Ishikawa (cell line): ENCODE measurements at regions not wholly inside any gene's neighbourhood (a gene's known extent, or its start where the extent isn't known, plus 50 kb on each side); places are given as distances from the start of the nearest gene placed in this dataset.

Source experiments
- EGR1 ChIP-seq: IDR thresholded peaks from 2 replicates; pipeline ENCODE4 v1.6.1; 2012
- EP300 ChIP-seq: IDR thresholded peaks from 2 replicates; pipeline ENCODE4 v1.6.1; 2012; ENCODE audit warnings: borderline replicate concordance
- NFIC ChIP-seq: IDR thresholded peaks from 2 replicates; pipeline ENCODE4 v1.6.1; 2012
- RAD21 ChIP-seq: IDR thresholded peaks from 2 replicates; pipeline ENCODE4 v1.6.1; 2012; ENCODE audit warnings: low read depth
- REST ChIP-seq: IDR thresholded peaks from 2 replicates; pipeline ENCODE4 v1.6.1; 2012; ENCODE audit warnings: low read depth, mild to moderate bottlenecking
- ZBTB7A ChIP-seq: IDR thresholded peaks from 2 replicates; pipeline ENCODE4 v1.6.1; 2012; ENCODE audit warnings: low read depth

DNA sequence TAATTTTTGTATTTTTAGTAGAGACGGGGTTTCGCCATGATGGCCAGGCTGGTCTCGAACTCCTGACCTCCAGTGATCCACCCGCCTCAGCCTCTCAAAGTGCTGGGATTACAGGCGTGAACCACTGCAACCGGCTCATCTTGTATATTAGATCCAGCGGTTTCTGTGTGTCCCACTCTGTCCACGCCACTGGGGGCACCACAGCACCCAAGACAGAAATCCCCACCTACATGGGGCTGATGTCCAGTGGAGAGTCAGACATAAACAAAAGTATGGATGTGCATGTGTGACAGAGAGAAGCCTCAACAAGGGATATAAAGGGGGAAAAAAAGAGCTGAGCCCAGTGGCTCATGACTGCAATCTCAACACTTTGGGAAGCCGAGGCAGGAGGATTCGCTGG, 65.8 kb upstream of the ADGRE5 start:
- TF ChIP-seq EP300, result no peak
- TF ChIP-seq REST, result no peak
- TF ChIP-seq RAD21, result no peak
- no peak for TF ChIP-seq NFIC
- no peak for TF ChIP-seq EGR1
- no peak for TF ChIP-seq ZBTB7A
